Chondrocyte (in vitro differentiated cells): ENCODE measurements at regions not wholly inside any gene's neighbourhood (a gene's known extent, or its start where the extent isn't known, plus 50 kb on each side); places are given as distances from the start of the nearest gene placed in this dataset.

Experiments used
- DNase-seq: peaks from one replicate; pipeline ENCODE4 v3.0.0; 2021; ENCODE audit warnings: mixed read lengths, low spot score
- H3K27ac Mint-ChIP-seq: one replicate; pipeline ENCODE4 v1.8.0; 2021; ENCODE audit warnings: mild to moderate bottlenecking, moderate library complexity, mixed read lengths; ENCODE audit not compliant: unreplicated experiment
- H3K27me3 Mint-ChIP-seq: 2 replicates; pipeline ENCODE4 v1.8.0; 2021; ENCODE audit warnings: low read depth, mixed read lengths
- H3K36me3 Mint-ChIP-seq: 2 replicates; pipeline ENCODE4 v1.8.0; 2021; ENCODE audit warnings: low read depth, mixed read lengths
- H3K4me1 Mint-ChIP-seq: 2 replicates; pipeline ENCODE4 v1.8.0; 2021; ENCODE audit warnings: low read depth, mild to moderate bottlenecking, mixed read lengths
- H3K4me3 Mint-ChIP-seq: one replicate; pipeline ENCODE4 v1.8.0; 2021; ENCODE audit warnings: mild to moderate bottlenecking, moderate library complexity, mixed read lengths; ENCODE audit not compliant: unreplicated experiment
- H3K9me3 Mint-ChIP-seq: 2 replicates; pipeline ENCODE4 v1.8.0; 2021; ENCODE audit warnings: low read depth, mixed read lengths
- CTCF ChIP-seq: fragments of 200-600 bp; sonication (generic); IDR thresholded peaks from 2 replicates; pipeline ENCODE4 v1.5.0; 2021; ENCODE audit warnings: antibody characterized with exemption, mild to moderate bottlenecking, moderate library complexity

- TF ChIP-seq CTCF: no peak
- Mint-ChIP-seq H3K4me3 (no peak overlapping the region), H3K36me3 (no peaks in the 10 kb centered on the region), H3K27ac (no peak overlapping the region), H3K4me1 (peaks cover 3% of the 10 kb centered on the region), H3K9me3 (no peaks in the 10 kb centered on the region), H3K27me3 (peaks cover 5% of the 10 kb centered on the region)
- DNase-seq: no peak
Measured at GRCh38 chr17:13076905-13077304, 59.1 kb upstream of the ELAC2 start.

- Mint-ChIP-seq H3K4me3 (no peak overlapping the region), H3K36me3 (no peaks in the 10 kb centered on the region), H3K27me3 (peaks cover 16% of the 10 kb centered on the region), H3K9me3 (no peaks in the 10 kb centered on the region), H3K4me1 (peaks cover 3% of the 10 kb centered on the region), H3K27ac (no peak overlapping the region)
- no peak for DNase-seq
- TF ChIP-seq CTCF: no peak
Measured at GRCh38 chr17:13074026-13074425, 56.2 kb upstream of the ELAC2 start.

- no peak overlapping the region for H3K27ac Mint-ChIP-seq
- peaks cover 15% of the 10 kb centered on the region for H3K27me3 Mint-ChIP-seq
- H3K36me3 Mint-ChIP-seq: no peaks in the 10 kb centered on the region
- TF ChIP-seq CTCF: no peak
- DNase-seq: no peak
- no peak overlapping the region for H3K4me3 Mint-ChIP-seq
- H3K9me3 Mint-ChIP-seq: no peaks in the 10 kb centered on the region
- peaks cover 3% of the 10 kb centered on the region for H3K4me1 Mint-ChIP-seq
Measured at GRCh38 chr17:13073018-13073417, 55.2 kb upstream of the ELAC2 start.

GRCh38 chr17:13070732-13071131 is 52.9 kb upstream of the ELAC2 start:
- H3K27me3 Mint-ChIP-seq: peaks cover 19% of the 10 kb centered on the region
- H3K27ac Mint-ChIP-seq: no peak overlapping the region
- no peaks in the 10 kb centered on the region for H3K9me3 Mint-ChIP-seq
- DNase-seq: no peak
- no peak overlapping the region for H3K4me3 Mint-ChIP-seq
- peaks cover 3% of the 10 kb centered on the region for H3K4me1 Mint-ChIP-seq
- no peak for TF ChIP-seq CTCF
- H3K36me3 Mint-ChIP-seq: no peaks in the 10 kb centered on the region

GRCh38 chr17:13067629-13068303 is 49.9 kb upstream of the ELAC2 start:
- TF ChIP-seq CTCF: no peak
- no peaks in the 10 kb centered on the region for H3K9me3 Mint-ChIP-seq
- H3K36me3 Mint-ChIP-seq: no peaks in the 10 kb centered on the region
- no peak overlapping the region for H3K4me3 Mint-ChIP-seq
- peaks cover 34% of the 10 kb centered on the region for H3K27me3 Mint-ChIP-seq
- no peak overlapping the region for H3K27ac Mint-ChIP-seq
- H3K4me1 Mint-ChIP-seq: no peaks in the 10 kb centered on the region
- no peak for DNase-seq
